ENCODE measurements at regions not wholly inside any gene's neighbourhood (a gene's known extent, or its start where the extent isn't known, plus 50 kb on each side); places are given as distances from the start of the nearest gene placed in this dataset.

DNA sequence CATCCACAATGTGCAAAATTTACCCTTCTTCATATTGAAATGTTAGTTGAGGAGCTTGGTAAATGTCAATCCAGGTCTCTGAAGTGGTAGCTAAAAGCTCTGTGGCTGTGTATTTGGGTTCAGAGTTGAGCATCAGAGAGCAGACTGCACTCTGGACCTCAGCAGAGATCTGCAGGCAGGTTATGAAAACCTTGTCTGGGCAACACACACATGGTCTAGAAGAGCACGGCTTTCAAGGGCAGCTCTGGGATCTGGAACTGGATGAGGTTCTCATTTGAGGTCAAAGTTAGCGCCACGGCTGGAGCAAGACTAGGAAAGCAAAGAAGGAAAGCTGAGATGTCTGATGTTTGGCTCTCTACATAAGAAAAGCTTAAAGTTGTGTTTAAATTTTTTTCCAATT lies 243.0 kb downstream of the SH3BP4 start:
- in situ Hi-C loops (cut with HindIII; ENCODE audit: low sequenced_read_pairs), result no loop called here
- TF ChIP-seq, protein P1, sequence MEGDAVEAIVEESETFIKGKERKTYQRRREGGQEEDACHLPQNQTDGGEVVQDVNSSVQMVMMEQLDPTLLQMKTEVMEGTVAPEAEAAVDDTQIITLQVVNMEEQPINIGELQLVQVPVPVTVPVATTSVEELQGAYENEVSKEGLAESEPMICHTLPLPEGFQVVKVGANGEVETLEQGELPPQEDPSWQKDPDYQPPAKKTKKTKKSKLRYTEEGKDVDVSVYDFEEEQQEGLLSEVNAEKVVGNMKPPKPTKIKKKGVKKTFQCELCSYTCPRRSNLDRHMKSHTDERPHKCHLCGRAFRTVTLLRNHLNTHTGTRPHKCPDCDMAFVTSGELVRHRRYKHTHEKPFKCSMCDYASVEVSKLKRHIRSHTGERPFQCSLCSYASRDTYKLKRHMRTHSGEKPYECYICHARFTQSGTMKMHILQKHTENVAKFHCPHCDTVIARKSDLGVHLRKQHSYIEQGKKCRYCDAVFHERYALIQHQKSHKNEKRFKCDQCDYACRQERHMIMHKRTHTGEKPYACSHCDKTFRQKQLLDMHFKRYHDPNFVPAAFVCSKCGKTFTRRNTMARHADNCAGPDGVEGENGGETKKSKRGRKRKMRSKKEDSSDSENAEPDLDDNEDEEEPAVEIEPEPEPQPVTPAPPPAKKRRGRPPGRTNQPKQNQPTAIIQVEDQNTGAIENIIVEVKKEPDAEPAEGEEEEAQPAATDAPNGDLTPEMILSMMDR (IDR thresholded peaks at IDR 0.05; ENCODE audit: low read depth, low read length, missing control alignments), result no peak
- no peak overlapping the region for H3K4me3 ChIP-seq (ENCODE audit: low read depth, low read length)
- DNase-seq (ENCODE audit: low read depth), result no peak

DNA sequence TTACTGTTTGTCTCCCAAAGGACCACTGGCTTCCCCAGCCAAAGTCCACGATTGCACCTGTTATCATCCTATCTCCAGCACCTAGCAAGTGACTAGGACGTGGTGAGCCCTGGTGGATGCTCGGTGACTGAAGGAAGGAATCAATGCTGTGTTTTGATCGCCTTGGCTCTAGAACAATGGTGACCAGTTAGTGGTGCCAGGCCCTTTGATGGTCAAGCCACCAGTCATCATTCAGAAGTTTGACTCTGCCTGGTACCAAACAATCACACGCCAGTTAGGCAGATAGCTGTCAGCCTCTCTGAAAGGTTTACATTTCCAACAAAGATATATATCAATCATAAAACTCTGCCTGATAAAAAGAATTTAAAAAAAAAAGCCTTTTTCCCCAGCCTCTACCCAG lies 244.1 kb downstream of the SH3BP4 start:
- no peak overlapping the region for H3K4me3 ChIP-seq (ENCODE audit: low read depth, low read length)
- DNase-seq (ENCODE audit: low read depth), result no peak
- TF ChIP-seq, protein P1 (IDR thresholded peaks at IDR 0.05; ENCODE audit: low read depth, low read length, missing control alignments), result no peak
- in situ Hi-C loops (cut with HindIII; ENCODE audit: low sequenced_read_pairs), result no loop called here

DNA sequence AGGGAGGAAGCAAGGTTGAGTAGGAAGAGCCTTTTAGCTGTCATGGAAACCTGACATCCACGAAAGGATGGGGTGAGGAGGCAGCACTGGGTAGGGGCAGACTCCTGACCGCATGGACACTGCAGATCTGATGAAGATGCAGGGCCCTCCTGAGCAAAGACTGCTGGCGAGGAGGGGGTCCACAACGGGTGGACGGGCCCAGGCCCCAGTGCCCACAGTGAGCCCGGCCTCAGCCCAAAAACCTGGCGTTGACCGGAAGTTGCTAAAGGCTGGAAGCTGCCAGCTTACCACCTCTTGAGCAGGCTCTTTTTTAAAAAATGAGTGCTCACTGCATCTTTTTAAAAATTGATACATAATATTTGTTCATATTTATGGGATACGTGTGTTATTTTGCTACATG lies 247.3 kb downstream of the SH3BP4 start:
- H3K4me3 ChIP-seq (ENCODE audit: low read depth, low read length), result no peak overlapping the region
- TF ChIP-seq, protein P1 (IDR thresholded peaks at IDR 0.05; ENCODE audit: low read depth, low read length, missing control alignments), result no peak
- in situ Hi-C loops (cut with HindIII; ENCODE audit: low sequenced_read_pairs), result no loop called here
- no peak for DNase-seq (ENCODE audit: low read depth)

DNA sequence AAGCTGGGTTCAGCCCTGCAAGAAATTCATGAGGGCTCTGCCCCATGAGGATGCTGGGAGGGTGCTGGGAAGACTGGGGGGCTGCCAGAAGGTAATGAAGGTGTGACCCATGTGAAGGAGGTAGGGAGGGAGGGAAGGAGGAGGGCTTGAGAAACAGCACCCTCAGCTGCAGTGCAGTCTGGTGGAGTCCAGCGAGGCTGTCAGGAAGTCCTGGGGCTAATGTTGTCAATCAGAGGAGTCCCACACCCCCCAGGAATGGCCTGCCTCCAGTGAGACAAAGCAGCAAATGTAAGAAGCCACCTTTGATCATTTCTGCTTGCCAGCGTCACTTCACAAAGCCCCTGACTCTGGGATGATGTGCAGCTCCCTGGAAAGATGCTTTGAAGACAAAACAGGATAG lies 248.4 kb downstream of the SH3BP4 start:
- in situ Hi-C loops (cut with HindIII; ENCODE audit: low sequenced_read_pairs), result no loop called here
- TF ChIP-seq, protein P1 (IDR thresholded peaks at IDR 0.05; ENCODE audit: low read depth, low read length, missing control alignments), result no peak
- DNase-seq (ENCODE audit: low read depth), result no peak
- H3K4me3 ChIP-seq (ENCODE audit: low read depth, low read length), result no peak overlapping the region

DNA sequence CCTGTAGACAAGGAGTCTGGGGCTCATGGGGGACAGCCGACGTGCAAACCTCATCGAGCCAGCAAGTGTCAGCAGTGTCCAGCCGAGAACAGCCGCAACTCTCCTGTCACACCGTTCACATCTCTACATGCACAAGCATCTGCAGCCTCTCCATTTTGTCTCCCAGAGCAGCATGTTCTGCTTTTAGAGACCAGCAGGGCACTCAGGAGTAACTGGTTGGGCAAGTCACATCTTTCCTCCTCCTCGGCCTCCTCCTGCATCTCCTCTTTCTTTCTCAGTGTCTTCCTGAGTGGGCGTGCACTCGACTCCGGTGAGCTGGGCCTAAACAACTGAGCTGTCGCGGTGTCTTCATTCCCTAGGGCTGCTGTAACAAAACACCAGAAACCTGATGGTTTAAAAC lies 249.9 kb downstream of the SH3BP4 start:
- DNase-seq (ENCODE audit: low read depth), result no peak
- in situ Hi-C loops (cut with HindIII; ENCODE audit: low sequenced_read_pairs), result no loop called here
- no peak overlapping the region for H3K4me3 ChIP-seq (ENCODE audit: low read depth, low read length)
- TF ChIP-seq, protein P1 (IDR thresholded peaks at IDR 0.05; ENCODE audit: low read depth, low read length, missing control alignments), result no peak

DNA sequence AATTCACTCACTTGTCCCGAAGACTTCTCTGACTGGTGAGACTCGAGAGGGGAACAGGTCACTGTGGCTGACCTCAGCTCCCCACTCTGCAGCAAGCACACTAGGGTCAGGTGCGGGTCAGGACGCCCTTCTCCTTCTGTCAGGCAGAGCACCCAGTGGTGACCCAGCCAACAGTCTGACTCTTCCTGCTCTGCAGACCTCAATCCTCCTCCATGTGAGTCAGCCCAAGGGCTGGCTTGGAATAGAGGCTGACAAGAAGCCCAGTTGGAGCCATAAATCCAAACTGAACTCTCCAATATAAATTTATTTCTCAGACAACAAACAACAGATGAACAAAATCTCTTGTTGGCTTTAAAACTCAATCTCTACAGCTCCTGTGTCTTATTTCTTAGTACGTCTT lies 253.1 kb downstream of the SH3BP4 start:
- in situ Hi-C loops (cut with HindIII; ENCODE audit: low sequenced_read_pairs), result no loop called here

More for the DNA sequence above, 253.1 kb downstream of the SH3BP4 start:
- TF ChIP-seq, protein P1 (IDR thresholded peaks at IDR 0.05; ENCODE audit: low read depth, low read length, missing control alignments), result no peak
- no peak for DNase-seq (ENCODE audit: low read depth)
- no peak overlapping the region for H3K4me3 ChIP-seq (ENCODE audit: low read depth, low read length)
